VCaP (cell line): ENCODE measurements at regions not wholly inside any gene's neighbourhood (a gene's known extent, or its start where the extent isn't known, plus 50 kb on each side); places are given as distances from the start of the nearest gene placed in this dataset.
A peak's percentile ranks its signal among the peaks of the same experiment; 100 is the strongest.

Source experiments
- H3K27ac ChIP-seq: fragments of 450-650 bp; 2 replicates; pipeline ENCODE4 v1.5.1; 2017
- TF ChIP-seq, protein P1 (sequence below): fragments of 450-650 bp; conservative IDR thresholded peaks from 2 replicates; pipeline ENCODE4 v1.5.1; 2017; ENCODE audit warnings: mild to moderate bottlenecking, moderate library complexity

DNA sequence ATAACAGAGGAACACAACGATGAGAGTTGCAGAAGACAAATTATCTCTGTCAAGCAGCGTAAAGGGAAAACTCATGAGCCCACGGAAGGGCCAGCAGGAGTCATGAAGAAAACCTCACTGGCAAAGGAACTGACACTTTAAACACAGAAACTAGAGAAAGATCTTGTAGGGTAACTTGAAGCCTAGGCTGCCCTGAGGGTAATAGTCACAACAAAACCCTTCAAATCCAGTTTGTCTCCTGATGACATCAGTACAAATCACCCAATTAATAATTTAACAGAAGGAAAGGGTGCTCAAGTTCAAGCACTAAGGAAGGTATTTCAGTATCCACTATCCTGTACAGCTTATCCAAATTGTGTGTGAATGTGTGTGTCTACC is 549.1 kb downstream of the MTRR start:
- TF ChIP-seq, protein P1, sequence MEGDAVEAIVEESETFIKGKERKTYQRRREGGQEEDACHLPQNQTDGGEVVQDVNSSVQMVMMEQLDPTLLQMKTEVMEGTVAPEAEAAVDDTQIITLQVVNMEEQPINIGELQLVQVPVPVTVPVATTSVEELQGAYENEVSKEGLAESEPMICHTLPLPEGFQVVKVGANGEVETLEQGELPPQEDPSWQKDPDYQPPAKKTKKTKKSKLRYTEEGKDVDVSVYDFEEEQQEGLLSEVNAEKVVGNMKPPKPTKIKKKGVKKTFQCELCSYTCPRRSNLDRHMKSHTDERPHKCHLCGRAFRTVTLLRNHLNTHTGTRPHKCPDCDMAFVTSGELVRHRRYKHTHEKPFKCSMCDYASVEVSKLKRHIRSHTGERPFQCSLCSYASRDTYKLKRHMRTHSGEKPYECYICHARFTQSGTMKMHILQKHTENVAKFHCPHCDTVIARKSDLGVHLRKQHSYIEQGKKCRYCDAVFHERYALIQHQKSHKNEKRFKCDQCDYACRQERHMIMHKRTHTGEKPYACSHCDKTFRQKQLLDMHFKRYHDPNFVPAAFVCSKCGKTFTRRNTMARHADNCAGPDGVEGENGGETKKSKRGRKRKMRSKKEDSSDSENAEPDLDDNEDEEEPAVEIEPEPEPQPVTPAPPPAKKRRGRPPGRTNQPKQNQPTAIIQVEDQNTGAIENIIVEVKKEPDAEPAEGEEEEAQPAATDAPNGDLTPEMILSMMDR = no peak
- H3K27ac ChIP-seq = no peak overlapping the region

DNA sequence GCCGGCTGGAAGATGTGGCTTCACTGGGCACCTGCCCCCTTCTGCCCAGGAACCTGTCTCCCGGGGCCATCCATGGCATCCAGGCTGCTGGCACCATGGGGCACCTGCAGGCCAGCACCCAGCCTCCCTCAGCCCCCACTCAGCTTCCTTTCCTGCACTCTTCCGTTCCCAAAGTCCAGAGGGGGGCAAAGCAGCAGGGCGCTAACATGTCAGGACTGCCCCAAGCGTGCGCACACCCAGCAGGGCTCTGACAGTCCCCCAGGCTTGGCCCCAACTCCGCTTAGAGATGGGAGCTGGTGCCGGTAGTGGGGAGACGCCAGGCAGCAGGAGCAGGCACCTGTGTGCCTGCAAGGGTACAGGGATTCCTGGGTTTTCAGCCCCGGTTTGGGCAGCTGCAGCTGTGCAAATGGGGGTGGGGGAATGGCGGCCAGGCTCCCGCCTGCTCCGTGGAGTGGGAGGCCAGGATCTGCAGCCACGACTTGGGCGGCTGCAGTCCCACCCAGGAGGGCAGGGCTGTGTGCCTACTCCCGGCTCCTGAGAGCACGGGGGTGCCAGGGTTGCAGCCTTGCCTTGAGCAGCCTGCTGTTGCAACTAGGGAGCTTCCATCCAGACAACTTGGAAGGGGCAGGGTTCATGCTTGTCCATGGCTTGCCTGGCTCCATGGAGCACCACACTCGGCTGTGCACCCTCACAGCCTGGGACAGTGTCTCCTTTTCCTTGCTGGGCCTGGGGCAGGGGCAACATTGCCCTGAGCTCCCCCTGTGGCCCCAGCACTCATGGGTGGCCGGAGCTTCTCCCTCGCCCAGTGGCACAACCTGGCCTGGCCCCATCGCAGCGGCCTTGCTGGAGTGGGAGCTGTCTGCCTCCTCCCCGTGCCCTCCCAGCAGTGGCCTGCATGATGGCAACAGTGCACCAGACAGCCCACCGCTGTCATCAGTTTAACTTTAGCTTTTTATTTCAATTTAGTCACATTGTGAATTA is 561.1 kb downstream of the MTRR start:
- H3K27ac ChIP-seq = no peak overlapping the region
- TF ChIP-seq, protein P1 = no peak

DNA sequence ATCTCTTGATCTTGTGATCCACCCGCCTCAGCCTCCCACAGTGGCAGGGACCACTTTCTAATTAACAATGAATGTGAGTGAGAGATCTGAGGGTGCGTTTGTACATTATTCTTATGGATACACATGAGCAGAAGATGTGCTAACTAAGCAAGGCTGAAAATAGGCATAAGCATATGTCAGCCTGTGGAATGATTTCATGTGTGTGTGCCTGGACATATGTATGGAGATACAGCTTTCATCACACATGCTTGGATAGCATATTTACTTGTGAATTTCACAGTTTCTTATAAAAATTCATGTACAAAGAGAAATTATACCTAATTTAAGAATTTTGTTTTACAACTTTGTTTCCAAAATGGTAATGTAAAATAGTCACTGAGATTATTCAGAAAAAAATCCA is 565.6 kb downstream of the MTRR start:
- no peak overlapping the region for H3K27ac ChIP-seq
- TF ChIP-seq, protein P1 = no peak

DNA sequence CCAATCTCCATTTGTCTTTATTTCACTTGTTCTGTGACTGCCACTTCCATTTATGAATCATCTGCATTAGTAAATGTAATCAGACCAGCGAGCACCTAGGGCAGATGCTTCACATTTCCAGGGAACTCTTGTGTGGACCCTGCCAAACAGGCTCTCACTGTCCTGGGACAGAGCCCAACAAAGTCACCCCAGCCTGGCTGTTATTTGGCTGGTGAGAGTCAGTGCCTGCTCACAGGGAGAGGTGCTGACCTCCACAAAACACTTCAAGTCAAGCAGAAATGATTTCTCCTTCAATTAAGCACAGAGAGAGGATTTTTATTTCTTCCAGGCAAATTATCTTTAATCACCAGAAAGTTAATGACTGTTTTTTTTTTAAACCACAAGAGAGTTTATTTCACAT is 568.0 kb downstream of the MTRR start:
- TF ChIP-seq, protein P1 = no peak
- H3K27ac ChIP-seq = no peak overlapping the region

DNA sequence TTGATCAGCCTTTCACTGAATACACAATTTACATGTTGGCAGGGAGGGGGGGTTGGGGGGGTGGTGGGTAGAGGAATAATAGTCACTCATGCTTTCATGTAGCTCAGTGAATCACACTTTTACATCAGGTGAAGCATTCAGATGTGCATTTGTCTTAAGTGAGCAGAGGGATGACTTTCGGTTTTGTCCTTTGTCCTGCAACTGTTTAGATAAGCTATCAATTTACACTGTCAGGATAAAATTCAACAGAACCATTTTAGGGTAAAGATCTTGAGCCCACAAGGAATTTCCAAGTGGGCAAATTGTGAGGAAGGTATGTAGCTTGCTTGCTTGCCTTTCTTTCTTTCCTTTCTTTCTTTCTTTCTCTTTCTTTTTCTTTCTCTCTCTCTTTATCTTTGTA is 576.2 kb downstream of the MTRR start:
- no peak overlapping the region for H3K27ac ChIP-seq
- TF ChIP-seq, protein P1 = no peak

DNA sequence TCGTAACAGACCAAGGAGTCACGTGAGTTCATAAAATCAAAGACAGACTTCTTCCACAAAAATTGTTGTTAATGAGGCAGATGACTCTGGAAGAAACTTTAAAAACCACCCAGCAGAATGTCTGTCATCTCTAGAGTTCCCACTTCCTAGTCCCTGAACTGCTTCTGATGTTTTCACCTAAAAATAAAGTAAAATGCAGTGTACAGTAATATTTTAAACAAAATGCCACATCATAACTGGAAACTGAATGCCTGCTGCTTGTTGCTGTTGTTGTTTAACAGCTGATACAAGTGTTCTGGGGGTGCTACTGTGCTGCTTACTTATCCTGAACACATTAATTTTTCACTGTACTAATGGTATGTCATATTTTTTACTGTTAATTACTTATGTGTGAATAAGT is 577.2 kb downstream of the MTRR start:
- TF ChIP-seq, protein P1 = no peak
- H3K27ac ChIP-seq = no peak overlapping the region

GRCh38 chr5:8456846-8457186 is 587.9 kb downstream of the MTRR start:
- H3K27ac ChIP-seq = peak overlapping the region; percentile 86
- TF ChIP-seq, protein P1 = no peak
